ENCODE measurements at regions not wholly inside any gene's neighbourhood (a gene's known extent, or its start where the extent isn't known, plus 50 kb on each side); places are given as distances from the start of the nearest gene placed in this dataset.
A peak's percentile ranks its signal among the peaks of the same experiment; 100 is the strongest.
"Not testable (repeated sequence)": the region's sequence is repeated elsewhere in the genome, so short reads cannot be mapped to it uniquely, and the experiment has no call there.

DNA sequence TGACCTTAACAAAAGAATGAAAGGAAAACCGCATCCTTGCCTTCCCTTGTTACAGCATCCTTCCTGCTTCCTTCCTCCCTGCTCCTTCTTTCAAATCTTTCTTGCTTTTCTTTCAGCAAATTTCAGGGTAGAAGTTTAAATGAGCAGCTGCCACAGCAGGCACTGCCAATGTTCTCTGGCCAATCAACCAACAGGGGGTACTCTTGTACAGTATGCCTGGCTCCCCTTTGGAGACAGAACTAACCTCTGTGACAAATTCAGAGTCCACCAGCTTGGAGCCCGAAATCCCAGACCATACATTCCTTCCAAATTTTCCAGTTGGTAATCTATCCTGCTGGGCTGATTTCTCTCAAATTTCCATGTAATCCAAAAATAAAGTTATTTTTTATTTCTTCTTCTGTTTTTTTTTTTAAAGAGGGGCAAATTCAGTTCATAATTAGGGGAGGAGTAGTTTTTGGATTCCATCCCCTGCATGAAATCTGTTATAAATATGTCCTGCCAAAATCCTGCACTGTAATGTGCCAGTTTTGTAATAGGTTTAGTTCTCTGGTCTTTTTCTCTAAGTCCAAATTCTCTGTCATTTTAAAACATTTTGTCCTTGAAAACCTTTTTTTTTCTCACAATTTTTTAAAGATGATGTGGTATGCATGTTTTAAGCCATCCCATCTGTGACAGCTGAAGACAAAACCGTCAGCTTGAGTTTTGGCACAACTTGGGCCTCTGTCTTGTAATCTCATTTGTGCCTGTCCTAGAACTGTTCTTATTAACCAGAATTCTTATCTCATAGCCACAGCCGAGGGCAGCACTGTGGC is 610.0 kb upstream of the LMO3 start:
- peak; percentile 4 for DNase-seq

DNA sequence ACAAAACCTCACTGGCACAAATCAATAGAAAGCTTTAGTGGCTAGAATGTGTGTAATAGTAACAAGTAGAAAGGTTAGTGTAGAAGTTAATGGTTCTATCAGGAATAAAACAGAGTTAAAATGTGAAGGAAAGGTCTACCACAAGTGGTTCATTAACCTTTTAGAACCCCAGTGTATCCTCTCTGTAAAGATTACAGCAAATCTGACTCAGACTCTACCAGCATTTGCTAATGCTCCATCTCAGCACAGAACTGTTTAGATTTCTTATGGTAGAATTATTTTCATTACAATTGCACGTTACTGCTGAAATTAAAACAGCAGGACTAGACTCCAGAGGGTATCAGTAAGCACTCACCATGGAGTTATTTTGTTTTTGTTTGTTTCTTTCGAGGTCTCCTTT is 609.0 kb upstream of the LMO3 start:
- no peak for DNase-seq

GRCh38 chr12:17206553-17206952 is 600.6 kb upstream of the LMO3 start:
- DNase-seq, result no peak

DNA sequence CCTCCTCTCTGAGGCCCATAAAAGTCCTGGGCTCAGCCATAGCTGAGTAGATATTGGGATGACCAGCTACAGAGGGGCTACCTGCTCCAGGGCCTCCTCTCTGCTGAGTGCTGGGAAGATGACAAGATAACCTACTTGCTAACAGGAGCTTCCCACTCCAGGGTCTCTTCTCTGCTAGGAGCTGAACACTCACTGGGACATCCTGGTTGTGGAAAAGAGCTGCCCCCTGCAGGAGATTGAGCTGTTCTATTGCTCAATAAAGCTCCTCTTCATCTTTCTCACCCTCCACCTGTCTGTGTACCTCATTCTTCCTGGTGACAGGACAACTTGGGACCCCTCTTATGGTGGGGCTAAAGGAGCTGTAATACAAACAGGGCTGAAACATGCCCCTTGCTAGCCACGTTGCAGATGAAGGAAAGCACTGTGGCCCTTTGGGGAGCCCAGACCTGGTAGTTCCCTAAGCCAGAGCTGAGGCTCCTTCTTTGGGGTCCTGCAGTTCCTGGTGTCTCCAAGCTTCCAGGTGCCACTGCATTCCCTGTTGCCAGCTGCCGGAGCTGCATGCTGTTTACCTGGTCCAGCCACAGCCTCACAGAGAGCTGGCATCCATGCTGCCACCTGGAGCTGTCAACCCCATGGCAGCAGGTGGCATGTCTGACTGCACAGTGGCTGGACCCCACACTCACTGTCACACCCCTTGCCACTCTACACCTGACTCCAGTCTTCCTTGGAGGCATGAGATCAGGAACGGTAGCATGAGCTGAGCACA is 598.5 kb upstream of the LMO3 start:
- DNase-seq, result no peak

DNA sequence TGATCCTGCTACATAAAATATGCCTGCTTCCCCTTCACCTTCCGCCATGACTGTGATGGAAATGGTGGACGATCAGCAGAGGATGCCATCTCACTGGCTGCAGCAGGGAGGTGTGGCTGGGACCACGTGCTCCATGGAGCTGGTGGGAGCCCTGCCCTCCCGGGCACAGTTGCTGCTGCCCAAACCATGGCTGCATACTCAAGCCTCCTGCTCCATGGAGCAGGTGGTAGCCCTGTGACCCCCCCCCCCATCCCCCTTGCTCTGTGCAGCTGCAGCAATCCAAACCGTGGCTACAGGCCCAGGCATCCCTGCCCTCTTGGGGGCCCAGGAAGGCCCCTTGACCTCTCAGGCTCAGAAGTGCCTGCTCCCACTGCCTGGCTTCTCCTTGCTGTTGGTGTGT is 597.5 kb upstream of the LMO3 start:
- DNase-seq, result no peak

GRCh38 chr12:17197971-17198370 is 592.0 kb upstream of the LMO3 start:
- DNase-seq, result no peak

DNA sequence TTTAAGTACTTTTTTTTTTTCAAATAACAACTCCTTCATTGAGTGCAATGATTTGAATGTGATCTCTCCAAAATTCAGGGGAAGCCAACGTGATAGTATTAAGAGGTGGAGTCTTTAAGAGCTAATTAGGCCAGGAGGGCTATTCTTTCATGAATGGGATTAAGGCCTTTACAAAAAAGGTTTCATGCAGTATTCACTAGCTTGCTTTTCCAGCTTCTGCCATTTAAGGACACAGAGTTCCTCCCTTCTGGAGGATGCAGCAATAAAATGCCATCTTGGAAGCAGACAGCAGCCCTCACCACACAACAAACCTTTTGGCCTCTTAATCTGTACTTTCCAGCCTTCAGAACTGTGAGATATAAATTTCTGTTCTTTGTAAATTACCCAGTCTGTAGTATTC is 586.8 kb upstream of the LMO3 start:
- no peak for DNase-seq

DNA sequence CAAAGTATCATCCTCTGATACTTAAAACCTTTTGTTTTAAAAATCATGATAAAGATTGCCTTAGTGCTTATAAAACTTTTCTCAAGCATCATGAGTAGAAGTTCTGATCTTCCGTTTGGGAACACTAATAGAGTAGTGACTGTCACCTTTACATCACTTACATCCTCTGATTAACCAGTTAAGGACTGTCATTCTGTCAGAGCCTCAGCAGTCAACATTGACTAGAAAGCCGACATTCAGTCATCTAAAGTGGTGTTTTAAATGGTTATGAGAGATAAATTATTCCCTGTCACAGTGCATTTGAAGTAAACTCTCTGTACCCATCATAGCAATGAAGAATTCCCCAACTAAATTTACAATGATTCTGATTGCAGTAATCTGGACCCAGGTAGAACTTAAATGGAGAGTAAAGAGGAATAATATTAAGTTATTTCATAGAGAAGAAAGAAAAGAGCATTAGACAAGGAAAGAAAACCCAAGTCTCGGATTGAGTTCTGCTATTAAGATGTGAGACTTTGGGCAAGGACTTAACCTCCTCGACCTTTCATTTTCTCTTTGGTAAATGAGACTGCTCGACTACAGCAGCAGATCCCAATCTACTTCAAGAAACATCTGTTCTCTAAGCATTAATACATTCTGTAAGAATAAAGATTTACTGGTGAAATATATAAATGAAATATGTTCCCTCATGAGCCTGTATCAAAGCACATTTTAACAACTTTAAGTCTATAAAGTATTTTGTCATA is 563.9 kb upstream of the LMO3 start:
- no peak for DNase-seq

DNA sequence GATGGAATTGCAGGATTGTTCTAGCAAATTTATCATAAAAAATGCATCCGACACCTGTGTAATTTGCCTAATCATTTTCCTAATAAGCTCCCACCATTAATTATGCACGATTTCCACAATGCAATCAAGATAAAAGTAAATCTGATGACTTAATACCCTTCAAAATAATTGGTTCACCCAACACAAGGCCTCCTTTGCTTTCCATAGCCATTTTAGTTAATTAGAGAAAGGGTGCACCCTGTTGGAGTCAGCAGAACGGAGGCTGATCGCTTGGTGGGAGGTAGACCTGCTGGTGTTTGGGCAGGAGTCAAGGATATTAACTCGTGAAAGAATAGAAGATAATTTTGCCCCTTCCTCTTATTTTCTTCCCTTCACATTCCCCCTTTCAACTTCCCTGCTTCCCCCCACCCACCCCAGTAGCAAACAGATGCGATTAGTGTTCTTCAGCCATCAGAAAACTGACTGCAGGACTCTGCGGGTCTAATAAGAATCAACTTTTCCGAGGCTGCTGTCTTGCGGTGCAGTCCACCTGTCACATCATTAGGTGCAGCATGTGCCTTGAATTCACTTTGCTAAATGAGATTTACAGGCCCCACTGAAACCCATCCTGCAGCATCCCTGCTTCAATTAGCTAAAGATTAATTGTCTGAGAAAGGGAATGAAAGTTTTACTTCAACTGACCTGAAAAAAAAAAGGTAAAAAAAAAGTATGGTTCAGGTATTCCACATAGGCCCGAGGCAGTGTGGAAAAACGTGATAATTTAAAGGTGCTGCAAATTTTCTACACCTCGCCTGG is 553.7 kb upstream of the LMO3 start:
- DNase-seq, result no peak

- no peak for DNase-seq
Measured at GRCh38 chr12:17158201-17158600, 552.2 kb upstream of the LMO3 start.

- no peak for DNase-seq
Measured at GRCh38 chr12:17151917-17152316, 546.0 kb upstream of the LMO3 start.

- DNase-seq, result no peak
Measured at GRCh38 chr12:17148706-17149105, 542.7 kb upstream of the LMO3 start.

DNA sequence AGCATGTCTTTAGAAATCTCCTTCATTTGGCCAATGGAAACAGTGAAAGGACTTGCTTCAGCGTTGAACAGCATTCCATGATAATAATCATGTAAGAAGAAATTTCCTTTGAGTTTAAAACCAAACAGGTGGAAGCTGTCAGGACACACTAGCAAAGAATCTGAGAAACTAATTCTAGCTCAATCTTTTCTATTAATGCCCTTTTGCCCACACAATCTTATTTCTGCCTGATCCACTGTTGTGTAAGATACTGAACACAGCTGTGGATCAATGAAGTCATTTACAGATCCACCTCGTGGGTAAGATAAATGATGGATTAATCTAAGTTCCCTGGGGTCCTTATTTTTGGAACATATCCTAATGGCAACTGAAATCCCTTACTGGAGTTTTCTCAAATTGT is 536.9 kb upstream of the LMO3 start:
- DNase-seq, result no peak

DNA sequence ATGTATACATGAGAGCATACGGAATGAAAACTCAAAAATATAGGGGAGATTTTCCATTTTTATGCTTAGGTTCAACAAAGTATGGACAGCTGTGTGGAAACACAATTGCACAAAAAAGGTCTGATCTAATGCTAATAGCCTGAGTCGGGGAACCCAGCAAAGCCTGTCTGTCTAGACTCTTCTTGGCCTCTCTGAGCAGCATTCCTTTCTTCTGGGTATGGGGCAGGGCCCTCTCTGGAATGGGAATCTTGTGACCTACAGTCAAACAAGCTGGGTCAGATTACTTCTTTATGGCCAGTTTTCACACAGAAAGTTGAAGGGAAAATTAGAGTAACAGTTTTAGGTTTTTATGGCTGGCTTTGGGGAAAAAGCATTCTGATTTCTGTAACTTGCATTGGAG is 534.0 kb upstream of the LMO3 start:
- DNase-seq, result no peak

GRCh38 chr12:17137396-17137795 is 531.4 kb upstream of the LMO3 start:
- DNase-seq, result no peak

DNA sequence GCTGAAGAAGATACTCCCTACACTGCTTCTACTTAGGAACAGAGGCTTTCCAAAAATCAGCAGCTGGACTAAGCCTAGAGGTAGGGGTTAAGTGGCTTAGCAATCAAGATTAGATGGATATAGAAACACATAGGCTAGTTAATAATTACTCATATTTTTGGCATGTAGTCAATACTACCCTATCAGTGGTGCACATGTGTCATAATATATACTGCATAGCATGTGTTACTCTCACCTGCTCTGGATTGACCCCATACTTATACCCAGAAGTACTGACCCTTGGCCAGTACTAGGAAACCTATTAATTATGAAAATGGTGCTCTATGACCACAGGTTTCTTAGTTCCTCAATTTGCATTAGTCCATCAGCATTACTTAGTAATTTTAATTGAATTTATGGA is 528.4 kb upstream of the LMO3 start:
- DNase-seq, result no peak

GRCh38 chr12:17132336-17132735 is 526.4 kb upstream of the LMO3 start:
- no peak for DNase-seq

DNA sequence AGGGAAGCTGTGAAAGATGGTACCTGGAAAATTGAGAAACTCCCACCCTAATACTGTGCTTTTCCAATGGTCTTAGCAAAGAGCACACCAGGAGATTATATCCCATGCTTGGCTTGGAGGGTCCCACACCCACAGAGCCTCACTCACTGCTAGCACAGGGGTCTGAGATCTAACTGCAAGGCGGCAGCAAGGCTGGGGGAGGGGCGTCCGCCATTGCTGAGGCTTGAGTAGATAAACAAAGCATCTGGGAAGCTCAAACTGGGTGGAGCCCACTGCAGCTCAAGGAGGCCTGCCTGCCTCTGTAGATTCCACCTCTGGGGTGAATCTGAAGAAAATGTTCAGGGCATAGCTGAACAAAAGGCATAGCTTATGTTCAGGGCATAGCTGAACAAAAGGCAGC is 510.6 kb upstream of the LMO3 start:
- DNase-seq, result not testable (repeated sequence)

GRCh38 chr12:17110316-17110715 is 504.4 kb upstream of the LMO3 start:
- no peak for DNase-seq

GRCh38 chr12:17108877-17109541 is 503.0 kb upstream of the LMO3 start:
- no peak for DNase-seq

DNA sequence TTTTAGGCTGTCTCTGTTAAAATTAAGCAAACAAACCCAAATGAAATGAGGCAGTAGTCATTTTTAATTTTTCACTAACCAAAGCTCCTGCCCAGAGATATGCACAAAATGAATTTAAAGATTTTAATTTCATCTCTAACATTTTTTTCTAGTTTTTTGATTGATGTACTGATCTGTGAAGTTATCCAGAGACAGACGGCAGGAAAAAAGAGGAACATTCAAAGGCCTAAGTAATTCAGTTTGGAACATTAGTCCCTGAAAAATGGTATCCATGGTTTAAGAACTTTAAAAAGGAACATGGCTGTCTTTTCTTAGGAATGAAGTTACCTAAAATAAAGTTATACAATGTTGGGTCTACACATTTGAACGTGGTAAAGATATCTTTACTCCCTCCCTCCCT is 498.8 kb upstream of the LMO3 start:
- DNase-seq, result no peak

DNA sequence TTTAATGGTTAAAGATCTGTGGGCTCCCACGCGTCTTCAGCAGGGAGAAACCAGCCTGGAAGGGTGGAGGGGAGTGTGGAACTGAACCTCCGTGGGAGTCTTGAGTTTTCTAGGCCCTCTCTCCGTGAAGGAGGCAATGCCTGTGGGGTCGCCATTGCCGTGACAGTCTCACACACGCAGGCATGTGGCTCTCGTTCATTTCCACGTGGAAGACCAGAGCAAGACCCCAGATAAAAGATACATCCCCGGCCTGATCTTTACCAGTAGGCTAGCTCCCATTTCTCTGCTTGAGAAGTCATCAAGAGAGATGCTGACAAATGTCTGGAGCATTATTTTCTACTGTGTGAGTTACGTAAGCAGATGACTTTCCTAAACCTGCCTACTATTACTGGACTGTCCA is 491.7 kb upstream of the LMO3 start:
- DNase-seq, result no peak
